ENCODE measurements at regions not wholly inside any gene's neighbourhood (a gene's known extent, or its start where the extent isn't known, plus 50 kb on each side); places are given as distances from the start of the nearest gene placed in this dataset.
"Not testable (repeated sequence)": the region's sequence is repeated elsewhere in the genome, so short reads cannot be mapped to it uniquely, and the experiment has no call there.

DNA sequence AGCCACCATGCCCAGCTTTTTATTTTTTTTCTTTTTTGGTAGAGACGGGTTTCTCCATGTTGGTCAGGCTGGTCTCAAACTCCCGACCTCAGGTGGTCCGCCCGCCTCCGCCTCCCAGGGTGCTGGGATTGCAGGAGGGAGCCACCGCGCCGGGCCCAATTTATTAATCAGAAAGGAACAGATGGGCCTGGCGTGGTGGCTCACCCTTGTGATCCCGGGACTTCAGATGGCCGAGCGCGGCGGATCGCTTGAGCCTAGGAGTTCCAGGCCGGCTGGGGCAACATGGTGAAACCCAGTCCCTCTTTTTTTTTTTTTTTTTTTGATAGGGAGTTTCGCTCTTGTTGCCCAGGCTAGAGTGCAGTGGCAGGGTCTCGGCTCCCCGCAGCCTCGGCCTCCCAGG is 64.6 kb downstream of the GOLGA6L7 start:
- WGBS, 4 donors, result 96 to 99% (median 98%) methylated on average over 20 of the region's 20 CpGs
- Histone ChIP-seq H3K27ac (no peak overlapping the region), H3K36me3 (no peaks in the 10 kb centered on the region), H3K4me3 (no peak overlapping the region), H3K27me3 (peaks cover 0 to 3% (median 0%) of the 10 kb centered on the region in 9 donors), H3K9me3 (no peaks in the 10 kb centered on the region), H3K4me1 (peaks cover 0 to 6% (median 0%) of the 10 kb centered on the region in 12 donors)
- no peak for ATAC-seq
- TF ChIP-seq, protein P1, sequence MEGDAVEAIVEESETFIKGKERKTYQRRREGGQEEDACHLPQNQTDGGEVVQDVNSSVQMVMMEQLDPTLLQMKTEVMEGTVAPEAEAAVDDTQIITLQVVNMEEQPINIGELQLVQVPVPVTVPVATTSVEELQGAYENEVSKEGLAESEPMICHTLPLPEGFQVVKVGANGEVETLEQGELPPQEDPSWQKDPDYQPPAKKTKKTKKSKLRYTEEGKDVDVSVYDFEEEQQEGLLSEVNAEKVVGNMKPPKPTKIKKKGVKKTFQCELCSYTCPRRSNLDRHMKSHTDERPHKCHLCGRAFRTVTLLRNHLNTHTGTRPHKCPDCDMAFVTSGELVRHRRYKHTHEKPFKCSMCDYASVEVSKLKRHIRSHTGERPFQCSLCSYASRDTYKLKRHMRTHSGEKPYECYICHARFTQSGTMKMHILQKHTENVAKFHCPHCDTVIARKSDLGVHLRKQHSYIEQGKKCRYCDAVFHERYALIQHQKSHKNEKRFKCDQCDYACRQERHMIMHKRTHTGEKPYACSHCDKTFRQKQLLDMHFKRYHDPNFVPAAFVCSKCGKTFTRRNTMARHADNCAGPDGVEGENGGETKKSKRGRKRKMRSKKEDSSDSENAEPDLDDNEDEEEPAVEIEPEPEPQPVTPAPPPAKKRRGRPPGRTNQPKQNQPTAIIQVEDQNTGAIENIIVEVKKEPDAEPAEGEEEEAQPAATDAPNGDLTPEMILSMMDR (IDR thresholded peaks at IDR 0.05), result no peak
- no peak for TF ChIP-seq POLR2A (IDR thresholded peaks at IDR 0.05)
- intact Hi-C loops (cut with DNase I), result no loop called here
- DNase-seq, result no peak

GRCh38 chr15:28783466-28783865 is 65.0 kb downstream of the GOLGA6L7 start:
- Histone ChIP-seq H3K36me3 (no peaks in the 10 kb centered on the region), H3K4me1 (peaks cover 0 to 4% (median 0%) of the 10 kb centered on the region in 12 donors), H3K4me3 (no peak overlapping the region), H3K27ac (no peak overlapping the region), H3K27me3 (peaks cover 0 to 3% (median 0%) of the 10 kb centered on the region in 9 donors), H3K9me3 (no peaks in the 10 kb centered on the region)
- intact Hi-C loops (cut with DNase I), result no loop called here
- WGBS, 4 donors, result 94 to 99% (median 97%) methylated on average over 21 of the region's 21 CpGs
- TF ChIP-seq, protein P1 (IDR thresholded peaks at IDR 0.05), result no peak
- no peak for TF ChIP-seq POLR2A (IDR thresholded peaks at IDR 0.05)
- DNase-seq (no peak), ATAC-seq (no peak)

GRCh38 chr15:28778397-28778796 is 66.2 kb upstream of the GOLGA8M start:
- 88 to 94% (median 91%) methylated on average over 2 of the region's 2 CpGs for WGBS, 4 donors
- DNase-seq, H3K27me3 ChIP-seq: not testable (repeated sequence)

DNA sequence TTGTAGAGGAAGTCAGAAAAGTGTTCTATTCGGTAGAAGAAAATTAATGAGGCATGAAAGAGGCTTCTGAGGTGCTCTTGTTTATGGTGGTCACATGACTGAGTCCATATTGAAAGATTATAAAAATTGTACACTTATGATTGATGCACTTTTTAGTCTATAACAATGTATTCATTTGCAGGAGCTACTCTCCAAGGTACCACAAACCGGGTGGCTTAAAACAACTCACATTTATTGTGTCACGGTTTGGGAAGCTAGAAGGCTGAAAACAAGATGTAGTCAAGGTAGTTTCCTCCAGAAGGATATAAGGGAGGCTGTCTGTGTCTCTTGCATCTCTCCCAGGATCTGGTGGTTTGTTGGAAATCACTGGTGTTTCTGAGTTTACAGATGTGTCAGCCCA is 60.6 kb upstream of the GOLGA8M start:
- H3K27ac ChIP-seq, result not testable (repeated sequence)

More at GRCh38 chr15:28778397-28778796, 66.2 kb upstream of the GOLGA8M start:
- H3K4me3 ChIP-seq; H3K36me3 ChIP-seq; H3K9me3 ChIP-seq; ATAC-seq; H3K27ac ChIP-seq; H3K4me1 ChIP-seq; intact Hi-C loops (cut with DNase I): not testable (repeated sequence)

More for the DNA sequence above, 60.6 kb upstream of the GOLGA8M start:
- ATAC-seq; H3K9me3 ChIP-seq; intact Hi-C loops (cut with DNase I); H3K27me3 ChIP-seq; H3K4me3 ChIP-seq; DNase-seq; H3K4me1 ChIP-seq; H3K36me3 ChIP-seq: not testable (repeated sequence)
- 43 to 82% (median 59%) methylated on average over 3 of the region's 3 CpGs for WGBS, 4 donors
